ENCODE measurements at regions not wholly inside any gene's neighbourhood (a gene's known extent, or its start where the extent isn't known, plus 50 kb on each side); places are given as distances from the start of the nearest gene placed in this dataset.

GRCh38 chr4:161320377-161320776 lies 843.4 kb downstream of the FSTL5 start:
- TF ChIP-seq POU2F2 (IDR thresholded peaks at IDR 0.05; ENCODE audit: low read depth, low read length) = no peak
- TF ChIP-seq POLR2A (IDR thresholded peaks at IDR 0.05; ENCODE audit: low read depth, low read length) = no peak
- TF ChIP-seq TAF1 (IDR thresholded peaks at IDR 0.05; ENCODE audit: low read depth, low read length) = no peak
- no peak for TF ChIP-seq POLR2AphosphoS5 (IDR thresholded peaks at IDR 0.05; ENCODE audit: low read depth, low read length)
- no peak for TF ChIP-seq SPI1 (IDR thresholded peaks at IDR 0.05; ENCODE audit: low read depth, low read length)
- TF ChIP-seq PAX5 (IDR thresholded peaks at IDR 0.05; ENCODE audit: insufficient read depth, low read length, severe bottlenecking) = no peak
